ENCODE measurements at regions not wholly inside any gene's neighbourhood (a gene's known extent, or its start where the extent isn't known, plus 50 kb on each side); places are given as distances from the start of the nearest gene placed in this dataset.

DNA sequence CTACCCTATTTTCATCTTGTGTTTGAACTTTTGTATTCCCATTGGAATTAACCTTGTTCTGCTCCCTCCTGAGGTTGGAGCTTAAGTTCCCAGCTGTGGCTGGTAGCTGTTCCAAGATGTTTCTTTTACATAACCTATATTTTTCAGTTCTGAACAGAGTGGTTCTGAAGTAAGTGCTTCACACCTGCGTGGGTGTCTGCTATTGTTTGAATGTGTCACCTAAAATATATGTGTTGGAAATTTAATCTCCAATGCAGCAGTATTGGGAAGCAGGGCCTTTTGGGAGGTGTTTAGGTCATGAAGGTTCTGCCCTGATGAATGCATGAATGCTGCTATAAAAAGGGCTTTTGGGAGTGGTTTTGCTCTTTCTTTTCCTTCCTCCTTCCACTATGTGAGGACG, 123.8 kb downstream of the LACC1 start:
- no peak overlapping the region for H2AFZ ChIP-seq (ENCODE audit: low read length)
- H4K20me1 ChIP-seq (ENCODE audit: control insufficient read depth, extremely low read depth, insufficient read depth, low read length), result no peaks in the 10 kb centered on the region
- no peaks in the 10 kb centered on the region for H3K79me2 ChIP-seq (ENCODE audit: control insufficient read depth, insufficient read depth, low read length)
- no peaks in the 10 kb centered on the region for H3K4me1 ChIP-seq (ENCODE audit: control insufficient read depth, extremely low read depth, insufficient read depth, low read length)
- DNase-seq (ENCODE audit: low read depth in 2 of 2), result no peak
- H3K27ac ChIP-seq (ENCODE audit: insufficient read depth, low read length), result no peak overlapping the region
- no peak overlapping the region for H3K9ac ChIP-seq (ENCODE audit: insufficient read depth, low read length)
- H3K9me3 ChIP-seq (ENCODE audit: control insufficient read depth, insufficient read depth, low read depth, low read length), result no peaks in the 10 kb centered on the region
- no peak for TF ChIP-seq EZH2 (IDR thresholded peaks at IDR 0.05; ENCODE audit: low read length, missing control alignments)
- TF ChIP-seq, protein P1, sequence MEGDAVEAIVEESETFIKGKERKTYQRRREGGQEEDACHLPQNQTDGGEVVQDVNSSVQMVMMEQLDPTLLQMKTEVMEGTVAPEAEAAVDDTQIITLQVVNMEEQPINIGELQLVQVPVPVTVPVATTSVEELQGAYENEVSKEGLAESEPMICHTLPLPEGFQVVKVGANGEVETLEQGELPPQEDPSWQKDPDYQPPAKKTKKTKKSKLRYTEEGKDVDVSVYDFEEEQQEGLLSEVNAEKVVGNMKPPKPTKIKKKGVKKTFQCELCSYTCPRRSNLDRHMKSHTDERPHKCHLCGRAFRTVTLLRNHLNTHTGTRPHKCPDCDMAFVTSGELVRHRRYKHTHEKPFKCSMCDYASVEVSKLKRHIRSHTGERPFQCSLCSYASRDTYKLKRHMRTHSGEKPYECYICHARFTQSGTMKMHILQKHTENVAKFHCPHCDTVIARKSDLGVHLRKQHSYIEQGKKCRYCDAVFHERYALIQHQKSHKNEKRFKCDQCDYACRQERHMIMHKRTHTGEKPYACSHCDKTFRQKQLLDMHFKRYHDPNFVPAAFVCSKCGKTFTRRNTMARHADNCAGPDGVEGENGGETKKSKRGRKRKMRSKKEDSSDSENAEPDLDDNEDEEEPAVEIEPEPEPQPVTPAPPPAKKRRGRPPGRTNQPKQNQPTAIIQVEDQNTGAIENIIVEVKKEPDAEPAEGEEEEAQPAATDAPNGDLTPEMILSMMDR (conservative IDR thresholded peaks at IDR 0.05 in 1 of 2, IDR thresholded peaks at IDR 0.05 in 1 of 2; ENCODE audit: low read depth in 1 of 2, low read length in 2 of 2), result no peak
- no peak overlapping the region for H3K4me2 ChIP-seq (ENCODE audit: extremely low read depth, insufficient read depth, low read length)
- H3K36me3 ChIP-seq (ENCODE audit: control insufficient read depth, insufficient read depth, low read length), result no peaks in the 10 kb centered on the region
- H3K27me3 ChIP-seq (ENCODE audit: control insufficient read depth, insufficient read depth, low read length), result peaks cover 4% of the 10 kb centered on the region
- no peak overlapping the region for H3K4me3 ChIP-seq (replicated peaks in 1 of 4; ENCODE audit: control extremely low read depth in 1 of 4, insufficient read depth in 1 of 4, low read depth in 3 of 4, low read length in 4 of 4)

DNA sequence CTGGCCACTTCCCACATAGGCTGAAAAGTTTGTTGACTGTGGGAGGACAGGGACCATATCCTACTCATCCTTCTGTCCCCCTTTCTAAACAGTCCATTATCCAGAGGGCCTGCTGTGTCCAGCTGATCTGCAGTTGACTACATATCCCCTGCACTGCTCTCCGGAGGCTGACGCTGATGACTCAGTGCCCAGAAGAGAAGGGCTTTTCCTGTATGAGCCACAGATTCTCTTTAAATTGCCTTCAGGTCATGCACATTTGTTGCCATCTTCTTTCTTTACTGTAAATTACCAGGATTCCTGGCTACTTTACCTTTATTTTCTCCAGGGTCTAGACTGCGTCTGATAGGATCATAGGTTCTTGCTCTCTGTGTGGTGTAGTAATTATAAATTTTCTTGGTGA, 125.2 kb downstream of the LACC1 start:
- H3K27ac ChIP-seq (ENCODE audit: insufficient read depth, low read length), result no peak overlapping the region

DNA sequence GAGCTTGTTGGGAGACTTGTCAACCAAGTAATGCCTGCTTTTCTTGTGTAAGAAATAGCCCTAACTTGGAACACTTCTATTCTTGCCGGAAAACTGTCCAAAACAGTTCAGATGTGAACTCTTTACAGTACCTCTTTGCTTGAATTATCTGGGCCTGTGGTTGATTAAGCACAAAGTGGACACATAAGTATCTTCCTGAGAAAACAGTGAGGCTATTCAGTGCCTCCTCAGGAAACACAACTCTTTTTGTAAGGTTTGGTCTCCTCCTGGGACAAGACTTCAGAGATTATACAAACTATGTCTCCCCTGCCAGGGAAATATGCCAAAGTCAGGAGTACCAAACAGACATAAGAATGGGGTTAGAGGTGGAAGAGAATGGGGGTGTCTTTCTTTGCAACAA, 127.7 kb downstream of the LACC1 start:
- no peaks in the 10 kb centered on the region for H3K4me1 ChIP-seq (ENCODE audit: control insufficient read depth, extremely low read depth, insufficient read depth, low read length)
- no peaks in the 10 kb centered on the region for H3K9me3 ChIP-seq (ENCODE audit: control insufficient read depth, insufficient read depth, low read depth, low read length)
- no peaks in the 10 kb centered on the region for H3K36me3 ChIP-seq (ENCODE audit: control insufficient read depth, insufficient read depth, low read length)
- no peaks in the 10 kb centered on the region for H4K20me1 ChIP-seq (ENCODE audit: control insufficient read depth, extremely low read depth, insufficient read depth, low read length)
- no peak overlapping the region for H2AFZ ChIP-seq (ENCODE audit: low read length)
- no peak for TF ChIP-seq EZH2 (IDR thresholded peaks at IDR 0.05; ENCODE audit: low read length, missing control alignments)
- TF ChIP-seq, protein P1 (conservative IDR thresholded peaks at IDR 0.05 in 1 of 2, IDR thresholded peaks at IDR 0.05 in 1 of 2; ENCODE audit: low read depth in 1 of 2, low read length in 2 of 2), result no peak
- H3K9ac ChIP-seq (ENCODE audit: insufficient read depth, low read length), result no peak overlapping the region
- no peak for DNase-seq (ENCODE audit: low read depth in 2 of 2)
- H3K27me3 ChIP-seq (ENCODE audit: control insufficient read depth, insufficient read depth, low read length), result no peaks in the 10 kb centered on the region
- H3K4me2 ChIP-seq (ENCODE audit: extremely low read depth, insufficient read depth, low read length), result no peak overlapping the region
- no peak overlapping the region for H3K27ac ChIP-seq (ENCODE audit: insufficient read depth, low read length)
- H3K79me2 ChIP-seq (ENCODE audit: control insufficient read depth, insufficient read depth, low read length), result no peaks in the 10 kb centered on the region
- H3K4me3 ChIP-seq (replicated peaks in 1 of 4; ENCODE audit: control extremely low read depth in 1 of 4, insufficient read depth in 1 of 4, low read depth in 3 of 4, low read length in 4 of 4), result no peak overlapping the region

More for the DNA sequence above, 125.2 kb downstream of the LACC1 start:
- H3K4me2 ChIP-seq (ENCODE audit: extremely low read depth, insufficient read depth, low read length), result no peak overlapping the region
- DNase-seq (ENCODE audit: low read depth in 2 of 2), result peak; percentile 38 to 78
- H3K4me1 ChIP-seq (ENCODE audit: control insufficient read depth, extremely low read depth, insufficient read depth, low read length), result no peaks in the 10 kb centered on the region
- no peak overlapping the region for H3K4me3 ChIP-seq (replicated peaks in 1 of 4; ENCODE audit: control extremely low read depth in 1 of 4, insufficient read depth in 1 of 4, low read depth in 3 of 4, low read length in 4 of 4)
- no peak overlapping the region for H2AFZ ChIP-seq (ENCODE audit: low read length)
- no peaks in the 10 kb centered on the region for H3K36me3 ChIP-seq (ENCODE audit: control insufficient read depth, insufficient read depth, low read length)
- no peaks in the 10 kb centered on the region for H3K79me2 ChIP-seq (ENCODE audit: control insufficient read depth, insufficient read depth, low read length)
- H4K20me1 ChIP-seq (ENCODE audit: control insufficient read depth, extremely low read depth, insufficient read depth, low read length), result no peaks in the 10 kb centered on the region
- peaks cover 4% of the 10 kb centered on the region for H3K27me3 ChIP-seq (ENCODE audit: control insufficient read depth, insufficient read depth, low read length)
- no peak overlapping the region for H3K9ac ChIP-seq (ENCODE audit: insufficient read depth, low read length)
- H3K9me3 ChIP-seq (ENCODE audit: control insufficient read depth, insufficient read depth, low read depth, low read length), result no peaks in the 10 kb centered on the region
- no peak for TF ChIP-seq EZH2 (IDR thresholded peaks at IDR 0.05; ENCODE audit: low read length, missing control alignments)
- TF ChIP-seq, protein P1 (conservative IDR thresholded peaks at IDR 0.05 in 1 of 2, IDR thresholded peaks at IDR 0.05 in 1 of 2; ENCODE audit: low read depth in 1 of 2, low read length in 2 of 2), result no peak

Data from fibroblast of lung (primary cell).